ENCODE measurements at regions not wholly inside any gene's neighbourhood (a gene's known extent, or its start where the extent isn't known, plus 50 kb on each side); places are given as distances from the start of the nearest gene placed in this dataset.
"Not testable (repeated sequence)": the region's sequence is repeated elsewhere in the genome, so short reads cannot be mapped to it uniquely, and the experiment has no call there.

DNA sequence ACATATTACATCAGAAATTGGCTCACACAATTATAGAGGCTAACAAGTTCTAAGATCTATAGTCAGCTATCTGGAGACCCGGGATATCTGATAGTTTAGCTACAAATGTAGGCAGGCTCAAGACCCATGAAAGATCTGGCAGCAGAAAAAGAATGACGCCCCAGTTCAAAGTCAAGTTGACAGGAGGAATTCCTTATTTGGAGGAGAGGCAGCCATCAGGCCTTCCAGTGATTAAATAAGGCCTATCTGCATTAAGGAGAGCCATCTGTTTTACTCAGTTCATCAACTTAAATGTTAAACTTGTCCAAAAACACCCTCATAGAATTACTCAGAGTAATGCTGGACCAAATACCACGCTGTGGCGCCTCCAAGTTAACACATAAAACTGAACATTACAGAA is 1402.6 kb downstream of the FAM181B start:
- no peak overlapping the region for H3K4me3 ChIP-seq
- H3K36me3 ChIP-seq (replicated peaks in 1 of 2), result no peaks in the 10 kb centered on the region
- H3K4me1 ChIP-seq (replicated peaks in 1 of 2), result no peaks in the 10 kb centered on the region
- no peak for DNase-seq
- TF ChIP-seq POLR2A (IDR thresholded peaks at IDR 0.05) (no peak), CTCF (IDR thresholded peaks at IDR 0.05) (no peak)
- H3K9me3 ChIP-seq (replicated peaks in 1 of 3), result no peaks in the 10 kb centered on the region
- H3K27me3 ChIP-seq, result no peaks in the 10 kb centered on the region
- WGBS, 4 donors, result 80 to 95% (median 91%) methylated on average over 4 of the region's 4 CpGs
- intact Hi-C loops (cut with DNase I), result no loop called here
- H3K27ac ChIP-seq, result no peak overlapping the region

DNA sequence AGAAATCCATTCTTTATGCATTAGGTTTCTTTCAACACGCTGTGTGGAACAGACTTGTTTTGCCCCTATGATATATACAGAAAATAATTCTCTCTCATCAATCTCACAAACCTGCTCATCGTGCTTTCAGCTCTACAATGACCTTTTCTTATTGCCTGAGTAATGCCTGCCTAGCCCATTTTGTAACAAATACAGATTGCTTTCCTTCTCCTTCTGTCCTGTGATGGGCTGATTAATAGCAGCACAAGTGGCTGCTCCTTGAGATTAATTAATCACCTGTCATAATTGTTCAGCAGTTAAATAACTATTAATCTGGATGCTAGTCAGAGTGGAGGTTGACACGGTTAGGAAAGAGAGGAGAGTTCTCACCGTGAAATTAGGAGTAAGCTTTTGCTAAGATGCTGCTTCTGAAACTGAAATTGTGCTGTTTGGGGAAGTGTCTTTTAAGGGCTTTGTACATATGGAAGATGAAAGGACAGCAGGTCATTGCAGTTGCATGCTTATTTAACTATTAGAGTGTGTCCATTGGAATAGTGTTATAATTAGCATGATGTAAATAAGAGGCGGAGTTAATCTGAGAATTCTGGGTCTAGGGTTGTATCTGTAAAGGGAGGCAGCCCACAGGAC is 1430.5 kb downstream of the FAM181B start:
- no peak overlapping the region for H3K27ac ChIP-seq
- intact Hi-C loops (cut with DNase I), result no loop called here
- no peak for TF ChIP-seq POLR2A (IDR thresholded peaks at IDR 0.05)
- TF ChIP-seq CTCF (IDR thresholded peaks at IDR 0.05), result no peak
- no peaks in the 10 kb centered on the region for H3K9me3 ChIP-seq (replicated peaks in 1 of 3)
- H3K36me3 ChIP-seq (replicated peaks in 1 of 2), result no peaks in the 10 kb centered on the region
- H3K4me3 ChIP-seq, result no peak overlapping the region
- DNase-seq, result no peak
- WGBS, 4 donors, result 63 to 72% (median 67%) methylated on average over 5 of the region's 5 CpGs
- no peaks in the 10 kb centered on the region for H3K4me1 ChIP-seq (replicated peaks in 1 of 2)
- no peaks in the 10 kb centered on the region for H3K27me3 ChIP-seq

DNA sequence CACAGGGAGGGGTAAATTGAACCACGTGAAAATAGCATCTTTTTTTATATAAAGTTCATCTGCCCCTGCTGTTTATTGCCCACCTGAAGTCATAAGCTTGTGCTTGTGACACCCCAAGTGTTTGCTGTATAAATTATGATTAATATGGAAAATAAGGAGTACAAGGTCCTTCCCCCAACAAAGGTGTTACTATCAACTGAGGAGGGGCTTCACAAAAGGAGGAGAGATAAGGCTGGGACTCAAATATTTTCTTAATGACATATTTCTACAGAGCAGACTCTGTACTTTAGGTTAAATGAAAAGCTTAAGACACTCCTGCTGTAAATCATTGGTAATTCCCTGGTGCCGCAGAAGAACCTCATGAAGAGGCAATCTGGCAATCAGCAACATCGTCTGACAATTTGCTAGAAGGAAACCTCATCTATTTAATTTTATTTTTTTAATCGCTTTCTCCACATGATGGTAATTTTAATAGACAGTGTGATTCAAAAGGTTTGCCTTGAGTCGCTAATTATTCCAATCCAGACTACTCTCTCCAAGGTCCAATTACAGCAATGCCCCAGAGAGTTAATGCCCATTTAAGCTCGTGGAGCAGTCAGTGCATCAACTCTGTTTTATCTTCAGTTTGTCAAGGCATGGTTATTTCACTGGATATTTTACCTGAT is 1432.4 kb downstream of the FAM181B start:
- H3K4me1 ChIP-seq (replicated peaks in 1 of 2), result no peaks in the 10 kb centered on the region
- no peaks in the 10 kb centered on the region for H3K9me3 ChIP-seq (replicated peaks in 1 of 3)
- no peaks in the 10 kb centered on the region for H3K36me3 ChIP-seq (replicated peaks in 1 of 2)
- no peak for DNase-seq
- H3K27ac ChIP-seq, result no peak overlapping the region
- no peaks in the 10 kb centered on the region for H3K27me3 ChIP-seq
- intact Hi-C loops (cut with DNase I), result no loop called here
- no peak overlapping the region for H3K4me3 ChIP-seq
- WGBS, 4 donors, result 79 to 83% (median 81%) methylated on average over 6 of the region's 6 CpGs
- no peak for TF ChIP-seq POLR2A (IDR thresholded peaks at IDR 0.05)

- intact Hi-C loops (cut with DNase I), result no loop called here
- H3K4me3 ChIP-seq, result no peak overlapping the region
- no peak for DNase-seq
- 59 to 65% (median 63%) methylated on average over 5 of the region's 5 CpGs for WGBS, 4 donors
- TF ChIP-seq POLR2A (IDR thresholded peaks at IDR 0.05) (no peak), CTCF (IDR thresholded peaks at IDR 0.05) (no peak)
- H3K36me3 ChIP-seq (replicated peaks in 1 of 2), result no peaks in the 10 kb centered on the region
- no peaks in the 10 kb centered on the region for H3K27me3 ChIP-seq
- H3K9me3 ChIP-seq (replicated peaks in 1 of 3), result no peaks in the 10 kb centered on the region
- H3K27ac ChIP-seq, result no peak overlapping the region
- no peaks in the 10 kb centered on the region for H3K4me1 ChIP-seq (replicated peaks in 1 of 2)
Measured at GRCh38 chr11:81286959-81287358, 1446.7 kb downstream of the FAM181B start.

DNA sequence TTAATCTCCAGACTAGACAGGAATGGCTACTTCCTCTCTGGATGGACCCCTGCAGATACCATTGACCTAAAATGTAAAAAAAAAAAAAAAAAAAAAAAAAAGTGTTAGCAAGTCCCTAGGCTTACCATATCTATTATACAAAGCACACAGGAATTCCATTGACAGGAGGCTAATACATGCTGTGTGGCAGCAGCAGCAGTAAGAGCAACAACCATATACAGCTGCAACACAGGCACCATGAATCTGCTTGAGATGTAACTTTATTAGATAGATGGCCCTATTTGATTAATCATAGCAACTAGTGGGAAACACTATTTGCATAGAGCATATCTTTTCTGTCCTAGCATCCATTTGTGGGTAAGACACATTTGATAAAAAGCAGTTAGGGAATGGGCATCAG is 1447.1 kb downstream of the FAM181B start:
- Histone ChIP-seq H3K4me3 (no peak overlapping the region), H3K4me1 (replicated peaks in 1 of 2) (no peaks in the 10 kb centered on the region)

DNA sequence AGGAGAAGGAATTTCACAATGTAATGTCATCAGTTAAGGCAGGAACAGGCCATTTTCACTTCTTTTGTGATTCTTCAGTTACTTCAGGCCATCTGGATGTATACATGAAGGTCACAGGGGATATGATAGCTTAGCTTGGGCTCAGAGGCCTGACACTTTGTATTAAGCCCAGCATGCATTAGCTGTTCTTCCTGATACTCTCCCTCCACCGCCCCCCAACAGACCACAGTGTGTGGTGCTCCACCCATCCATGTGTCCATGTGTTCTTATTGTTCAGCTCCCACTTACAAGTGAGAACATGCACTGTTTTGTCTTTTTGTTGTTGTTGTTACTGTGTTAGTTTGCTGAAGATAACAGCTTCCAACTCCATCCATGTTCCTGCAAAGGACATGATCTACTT is 1453.4 kb downstream of the FAM181B start:
- WGBS, 4 donors, result 69 to 92% (median 91%) methylated on average over 1 of the region's 1 CpG
- DNase-seq; intact Hi-C loops (cut with DNase I); H3K4me1 ChIP-seq (replicated peaks in 1 of 2); H3K4me3 ChIP-seq; H3K36me3 ChIP-seq (replicated peaks in 1 of 2); H3K27me3 ChIP-seq; H3K27ac ChIP-seq; H3K9me3 ChIP-seq (replicated peaks in 1 of 3): not testable (repeated sequence)

More for the DNA sequence above, 1447.1 kb downstream of the FAM181B start:
- Histone ChIP-seq H3K27ac (no peak overlapping the region), H3K9me3 (replicated peaks in 1 of 3) (no peaks in the 10 kb centered on the region), H3K36me3 (replicated peaks in 1 of 2) (no peaks in the 10 kb centered on the region), H3K27me3 (no peaks in the 10 kb centered on the region)
- TF ChIP-seq CTCF (IDR thresholded peaks at IDR 0.05), result no peak
- TF ChIP-seq POLR2A (IDR thresholded peaks at IDR 0.05), result no peak
- intact Hi-C loops (cut with DNase I), result no loop called here
- DNase-seq, result no peak

Data from adrenal gland (tissue), 9 donors.